ENCODE measurements at regions not wholly inside any gene's neighbourhood (a gene's known extent, or its start where the extent isn't known, plus 50 kb on each side); places are given as distances from the start of the nearest gene placed in this dataset.

DNA sequence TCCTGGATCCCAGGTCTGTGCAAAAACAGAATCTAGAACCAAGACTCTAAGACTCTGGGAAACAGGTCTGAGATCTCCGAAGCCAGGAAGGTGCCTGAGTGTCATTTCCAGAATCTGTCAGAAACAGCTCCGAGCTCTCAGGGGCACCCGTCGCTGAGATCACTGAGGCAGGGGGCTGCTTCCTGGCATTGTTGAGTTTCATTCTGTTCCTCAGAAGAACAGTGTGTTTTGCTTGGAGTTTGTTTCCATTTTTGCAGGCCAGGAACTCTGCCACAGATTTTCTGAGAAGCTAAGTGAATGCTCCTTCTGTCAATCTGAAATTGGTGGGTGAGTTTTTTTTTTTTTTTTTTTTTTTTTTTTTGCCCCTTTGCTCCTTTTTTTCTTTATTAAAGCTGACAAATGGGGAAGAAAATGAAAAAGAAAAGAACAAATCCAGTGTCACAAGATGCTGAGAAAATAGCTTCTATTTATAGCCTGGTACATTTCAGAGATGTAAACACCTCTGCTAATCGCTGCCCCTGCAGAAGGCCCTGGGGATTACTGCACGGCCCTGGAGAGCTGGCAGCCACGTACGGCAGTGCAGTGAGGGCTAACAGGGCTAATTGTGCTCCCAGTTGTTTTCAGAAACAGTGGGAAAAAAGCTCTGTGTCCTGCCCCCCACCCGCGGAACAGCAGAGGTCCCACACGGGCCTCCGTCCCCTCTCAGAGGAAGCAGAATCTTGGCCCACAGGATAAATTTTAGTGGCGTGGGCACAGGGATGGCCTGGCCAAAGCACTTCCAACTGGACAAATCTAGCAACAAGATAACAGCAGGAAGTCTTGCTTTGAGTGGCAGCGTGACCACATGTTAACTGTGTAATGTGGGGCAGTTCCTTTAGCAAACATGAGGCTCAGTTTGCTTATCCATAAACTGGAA lies 237.6 kb upstream of the IRS2 start:
- no peak for DNase-seq (ENCODE audit: low spot score)
- TF ChIP-seq, protein P1, sequence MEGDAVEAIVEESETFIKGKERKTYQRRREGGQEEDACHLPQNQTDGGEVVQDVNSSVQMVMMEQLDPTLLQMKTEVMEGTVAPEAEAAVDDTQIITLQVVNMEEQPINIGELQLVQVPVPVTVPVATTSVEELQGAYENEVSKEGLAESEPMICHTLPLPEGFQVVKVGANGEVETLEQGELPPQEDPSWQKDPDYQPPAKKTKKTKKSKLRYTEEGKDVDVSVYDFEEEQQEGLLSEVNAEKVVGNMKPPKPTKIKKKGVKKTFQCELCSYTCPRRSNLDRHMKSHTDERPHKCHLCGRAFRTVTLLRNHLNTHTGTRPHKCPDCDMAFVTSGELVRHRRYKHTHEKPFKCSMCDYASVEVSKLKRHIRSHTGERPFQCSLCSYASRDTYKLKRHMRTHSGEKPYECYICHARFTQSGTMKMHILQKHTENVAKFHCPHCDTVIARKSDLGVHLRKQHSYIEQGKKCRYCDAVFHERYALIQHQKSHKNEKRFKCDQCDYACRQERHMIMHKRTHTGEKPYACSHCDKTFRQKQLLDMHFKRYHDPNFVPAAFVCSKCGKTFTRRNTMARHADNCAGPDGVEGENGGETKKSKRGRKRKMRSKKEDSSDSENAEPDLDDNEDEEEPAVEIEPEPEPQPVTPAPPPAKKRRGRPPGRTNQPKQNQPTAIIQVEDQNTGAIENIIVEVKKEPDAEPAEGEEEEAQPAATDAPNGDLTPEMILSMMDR (IDR thresholded peaks at IDR 0.05; ENCODE audit: extremely low read depth, missing control alignments): no peak

DNA sequence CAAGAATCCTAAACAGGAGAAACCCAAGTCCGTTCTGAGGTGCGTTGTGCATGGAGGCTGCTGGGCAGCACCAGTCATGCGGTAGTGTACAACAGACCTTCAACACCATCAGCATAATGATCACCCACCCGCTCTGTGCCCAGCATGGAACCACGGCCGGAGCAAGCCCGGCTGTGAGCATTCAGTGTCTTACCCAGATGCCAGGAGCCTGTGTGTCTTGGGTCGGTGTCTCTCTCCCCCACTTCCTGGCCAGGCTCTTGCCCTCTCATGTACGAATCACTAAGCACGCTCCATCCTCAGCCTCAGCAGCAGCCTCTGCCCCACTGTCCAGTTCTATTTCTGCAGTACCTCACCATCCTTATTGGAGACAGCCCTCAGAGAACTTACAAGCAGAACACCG lies 231.6 kb upstream of the IRS2 start:
- DNase-seq (ENCODE audit: low spot score): no peak
- TF ChIP-seq, protein P1 (IDR thresholded peaks at IDR 0.05; ENCODE audit: extremely low read depth, missing control alignments): no peak

DNA sequence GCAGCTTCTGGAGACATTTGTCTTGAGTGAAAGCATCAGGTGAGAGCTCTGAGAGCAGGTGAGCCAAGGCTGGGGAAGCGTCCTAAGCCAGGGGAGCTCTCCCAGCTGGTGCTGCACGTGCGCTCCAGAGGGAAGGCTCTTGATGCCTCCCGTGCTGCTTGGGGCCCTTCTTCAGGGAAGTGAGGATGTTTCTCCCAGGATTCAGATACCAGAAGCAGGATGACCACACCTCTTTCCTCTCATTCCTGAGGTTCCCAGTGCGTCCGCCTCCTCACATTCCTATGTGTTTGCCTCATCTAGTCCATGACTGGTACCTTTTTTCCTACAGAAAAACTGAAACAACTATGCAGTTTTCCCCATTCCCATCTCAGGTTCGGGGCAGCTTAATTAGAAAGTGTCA lies 231.0 kb upstream of the IRS2 start:
- TF ChIP-seq, protein P1 (IDR thresholded peaks at IDR 0.05; ENCODE audit: extremely low read depth, missing control alignments): no peak

DNA sequence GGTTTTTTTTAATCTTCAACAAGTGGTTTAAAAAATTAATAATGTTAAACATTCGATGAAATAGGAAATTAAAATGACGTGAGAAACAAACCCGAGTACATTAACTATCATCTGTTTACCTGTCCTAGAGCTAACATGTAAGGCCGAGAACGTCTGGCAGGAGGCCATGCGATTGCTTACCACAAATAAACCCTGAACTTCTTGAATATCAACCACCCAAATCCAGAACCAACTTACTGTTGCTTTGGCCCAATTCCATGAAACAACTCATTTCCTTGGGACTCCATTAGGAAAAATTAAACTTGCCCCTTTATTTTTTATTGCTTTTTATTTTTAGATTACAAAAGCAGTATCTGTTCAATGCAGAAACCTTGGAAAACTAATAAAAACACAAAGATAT lies 228.9 kb upstream of the IRS2 start:
- TF ChIP-seq, protein P1 (IDR thresholded peaks at IDR 0.05; ENCODE audit: extremely low read depth, missing control alignments): no peak
- DNase-seq (ENCODE audit: low spot score): no peak

More for the DNA sequence above, 231.0 kb upstream of the IRS2 start:
- DNase-seq (ENCODE audit: low spot score): no peak

DNA sequence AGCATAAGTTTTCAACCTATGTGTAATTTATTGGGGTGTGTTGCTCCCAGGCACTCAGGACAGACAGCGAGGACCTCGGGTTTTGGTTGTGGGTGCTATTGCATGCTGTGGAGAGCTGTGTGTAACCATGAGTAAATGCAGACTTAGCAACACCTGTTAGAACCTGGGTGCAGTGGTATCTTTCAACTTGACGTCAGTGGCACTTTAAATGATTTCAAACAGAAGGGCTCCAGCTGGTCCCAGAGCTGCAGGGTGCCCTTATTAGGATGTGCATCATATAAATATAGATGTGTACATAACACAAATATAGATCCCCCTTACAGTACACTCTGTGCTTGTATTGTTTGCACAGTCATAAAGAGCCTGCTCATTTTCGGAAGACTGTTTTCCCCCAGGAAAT lies 228.3 kb upstream of the IRS2 start:
- no peak for DNase-seq (ENCODE audit: low spot score)
- TF ChIP-seq, protein P1 (IDR thresholded peaks at IDR 0.05; ENCODE audit: extremely low read depth, missing control alignments): no peak

DNA sequence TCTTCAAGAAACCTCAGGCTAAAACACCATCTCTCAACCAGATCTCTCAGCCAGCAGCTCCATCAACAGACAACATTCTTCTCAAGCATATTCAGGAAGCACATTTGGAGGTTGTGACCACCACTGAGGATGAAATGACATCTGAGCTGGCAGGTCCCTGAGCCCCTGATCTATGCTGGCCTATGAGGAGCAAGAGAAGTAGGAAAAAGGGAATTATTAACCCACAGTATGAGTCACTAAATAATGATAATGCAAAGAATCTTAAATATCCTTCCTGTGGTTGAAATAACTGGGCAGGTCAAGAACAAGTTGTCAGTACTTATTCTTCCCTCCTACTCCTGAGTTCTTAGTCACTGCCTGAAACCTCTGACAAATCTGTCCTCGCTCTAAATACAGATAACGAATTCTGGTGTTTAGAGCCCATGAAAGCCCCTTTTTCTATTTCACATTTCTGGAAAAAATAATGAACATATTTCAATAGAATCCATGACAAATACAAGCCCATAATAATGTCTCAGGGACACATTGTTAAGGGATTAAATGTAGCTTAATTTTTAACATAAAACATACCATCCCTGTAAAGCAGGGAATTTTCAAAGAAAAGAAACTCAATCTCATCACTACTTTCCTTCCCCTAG lies 225.8 kb upstream of the IRS2 start:
- TF ChIP-seq, protein P1 (IDR thresholded peaks at IDR 0.05; ENCODE audit: extremely low read depth, missing control alignments): no peak

More for the DNA sequence above, 225.8 kb upstream of the IRS2 start:
- DNase-seq (ENCODE audit: low spot score): no peak
